Neural cell (in vitro differentiated cells): ENCODE measurements at regions not wholly inside any gene's neighbourhood (a gene's known extent, or its start where the extent isn't known, plus 50 kb on each side); places are given as distances from the start of the nearest gene placed in this dataset.

Source experiments
- H2AFZ ChIP-seq: fragments of 200-600, 300-800 bp; sonication (generic), shearing (Covaris generic); 2 replicates; pipeline ENCODE4 v1.6.0; 2014; ENCODE audit warnings: low read depth, mild to moderate bottlenecking, antibody characterized with exemption, low read length, moderate library complexity
- H3F3A ChIP-seq: fragments of 200-600 bp; shearing (Covaris generic); 2 replicates; pipeline ENCODE4 v1.6.1; 2016; ENCODE audit warnings: mild to moderate bottlenecking, moderate library complexity, mixed read lengths, antibody characterized with exemption, low read length; ENCODE audit not compliant: insufficient read depth, poor library complexity, severe bottlenecking
- H3K27ac ChIP-seq: fragments of 200-600, 300-800 bp; sonication (generic), shearing (Covaris generic); 2 replicates; pipeline ENCODE4 v1.5.1; 2014; ENCODE audit warnings: mild to moderate bottlenecking, low read length, moderate library complexity
- H3K27me3 ChIP-seq: fragments of 300-800, 200-600 bp; sonication (generic), shearing (Covaris generic); 2 replicates; pipeline ENCODE4 v1.6.0; 2014; ENCODE audit warnings: mild to moderate bottlenecking, low read depth, low read length, moderate library complexity; ENCODE audit not compliant: insufficient read depth
- H3K36me3 ChIP-seq: fragments of 300-800, 200-600 bp; sonication (generic), shearing (Covaris generic); 2 replicates; pipeline ENCODE4 v1.5.1; 2014; ENCODE audit warnings: mild to moderate bottlenecking, antibody characterized with exemption, low read length, moderate library complexity; ENCODE audit not compliant: insufficient read depth
- H3K4me2 ChIP-seq: fragments of 300-800, 200-600 bp; sonication (generic), shearing (Covaris generic); 2 replicates; pipeline ENCODE4 v1.6.0; 2014; ENCODE audit warnings: mild to moderate bottlenecking, low read length
- H3K4me3 ChIP-seq: fragments of 300-800, 200-600 bp; sonication (generic), shearing (Covaris generic); 2 replicates; pipeline ENCODE4 v1.5.1; 2014; ENCODE audit warnings: mild to moderate bottlenecking, low read length, moderate library complexity
- H3K79me2 ChIP-seq: fragments of 200-600 bp; shearing (Covaris generic); replicated peaks from 2 replicates; pipeline ENCODE4 v1.6.0; 2014; ENCODE audit warnings: mild to moderate bottlenecking, low read length, moderate library complexity; ENCODE audit not compliant: insufficient read depth
- H3K9ac ChIP-seq: fragments of 300-800, 200-600 bp; sonication (generic), shearing (Covaris generic); 2 replicates; pipeline ENCODE4 v1.6.1; 2016; ENCODE audit warnings: mild to moderate bottlenecking, low read length, mixed read lengths
- H3K9me2 ChIP-seq: fragments of 200-600 bp; shearing (Covaris generic); 2 replicates; pipeline ENCODE4 v1.6.1; 2016; ENCODE audit warnings: mild to moderate bottlenecking, low read length, mixed read lengths; ENCODE audit not compliant: insufficient read depth
- H3K9me3 ChIP-seq: fragments of 200-600, 300-800 bp; sonication (generic), shearing (Covaris generic); 2 replicates; pipeline ENCODE4 v1.6.1; 2016; ENCODE audit warnings: mild to moderate bottlenecking, mixed run types, low read length, moderate library complexity, mixed read lengths
- H4K20me1 ChIP-seq: fragments of 200-600 bp; shearing (Covaris generic); 2 replicates; pipeline ENCODE4 v1.6.1; 2016; ENCODE audit warnings: mild to moderate bottlenecking, mixed run types; ENCODE audit not compliant: insufficient read depth
- EP300 ChIP-seq: fragments of 450-650 bp; conservative IDR thresholded peaks from 2 replicates; pipeline ENCODE4 v1.6.1; 2014; ENCODE audit warnings: antibody characterized with exemption, mild to moderate bottlenecking, moderate library complexity; ENCODE audit not compliant: poor library complexity, severe bottlenecking
- EZH2 ChIP-seq: fragments of 200-600, 300-800 bp; shearing (Covaris generic), sonication (generic); IDR thresholded peaks from 2 replicates; pipeline ENCODE4 v1.6.1; 2014; ENCODE audit warnings: antibody characterized with exemption, low read length, borderline replicate concordance, mild to moderate bottlenecking; ENCODE audit not compliant: insufficient read depth, poor library complexity, severe bottlenecking
- MXI1 ChIP-seq: fragments of 450-650 bp; conservative IDR thresholded peaks from 2 replicates; pipeline ENCODE4 v1.6.1; 2014; ENCODE audit warnings: antibody characterized with exemption, mild to moderate bottlenecking; ENCODE audit not compliant: poor library complexity, severe bottlenecking
- POLR2AphosphoS5 ChIP-seq: IDR thresholded peaks from 2 replicates; pipeline ENCODE4 v1.6.1; 2012
- RAD21 ChIP-seq: fragments of 450-650 bp; conservative IDR thresholded peaks from 2 replicates; pipeline ENCODE4 v1.6.1; 2014; ENCODE audit warnings: antibody characterized with exemption, mild to moderate bottlenecking, moderate library complexity
- SMC3 ChIP-seq: fragments of 450-650 bp; conservative IDR thresholded peaks from 2 replicates; pipeline ENCODE4 v1.6.1; 2014; ENCODE audit warnings: antibody characterized with exemption, mild to moderate bottlenecking, moderate library complexity; ENCODE audit not compliant: poor library complexity
- TAF1 ChIP-seq: IDR thresholded peaks from 2 replicates; pipeline ENCODE4 v1.6.1; 2012; ENCODE audit warnings: low read depth
- TF ChIP-seq, protein P1 (sequence below): fragments of 450-650 bp; IDR thresholded peaks from 2 replicates; pipeline ENCODE4 v1.5.1; 2014; ENCODE audit warnings: antibody characterized with exemption, mild to moderate bottlenecking, moderate library complexity; ENCODE audit not compliant: poor library complexity, severe bottlenecking
- TF ChIP-seq, protein P2 (sequence below): IDR thresholded peaks from 2 replicates; pipeline ENCODE4 v1.6.1; 2012; ENCODE audit warnings: borderline replicate concordance

DNA sequence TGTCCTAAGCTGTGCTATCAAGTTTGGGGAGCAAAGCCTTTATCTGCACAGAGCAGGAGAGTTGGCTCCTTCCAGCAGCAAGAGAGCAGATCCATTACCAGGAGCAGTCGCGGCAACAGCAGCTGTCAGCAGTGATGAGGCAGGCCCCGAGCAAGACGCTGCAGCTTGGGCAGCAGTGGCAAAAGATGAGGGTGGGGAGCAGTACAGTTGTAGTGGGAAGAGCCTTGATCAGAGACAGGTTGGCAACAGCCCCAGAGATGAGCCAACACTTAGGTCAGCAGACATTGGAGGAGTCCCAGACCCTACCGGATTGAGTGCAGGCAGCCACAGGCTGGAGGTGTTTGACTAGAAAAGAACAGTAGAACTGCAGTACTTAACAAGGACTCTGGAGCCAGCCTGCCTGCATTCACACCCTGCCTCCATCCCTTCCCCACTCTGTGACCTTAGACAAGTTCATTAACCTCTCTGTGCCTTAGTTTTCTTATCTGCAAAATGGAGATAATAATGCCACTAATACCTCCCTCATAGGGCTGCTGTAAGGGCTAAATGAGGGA is 117.1 kb upstream of the SERTAD2 start:
- Histone ChIP-seq H3K4me2 (no peak overlapping the region), H3F3A (no peaks in the 10 kb centered on the region), H3K36me3 (no peaks in the 10 kb centered on the region), H3K27ac (no peak overlapping the region), H3K9ac (no peak overlapping the region), H3K27me3 (no peaks in the 10 kb centered on the region), H3K9me3 (no peaks in the 10 kb centered on the region), H3K9me2 (no peaks in the 10 kb centered on the region), H3K4me3 (no peak overlapping the region), H2AFZ (no peak overlapping the region), H3K79me2 (no peaks in the 10 kb centered on the region), H4K20me1 (no peaks in the 10 kb centered on the region)
- TF ChIP-seq, protein P1, sequence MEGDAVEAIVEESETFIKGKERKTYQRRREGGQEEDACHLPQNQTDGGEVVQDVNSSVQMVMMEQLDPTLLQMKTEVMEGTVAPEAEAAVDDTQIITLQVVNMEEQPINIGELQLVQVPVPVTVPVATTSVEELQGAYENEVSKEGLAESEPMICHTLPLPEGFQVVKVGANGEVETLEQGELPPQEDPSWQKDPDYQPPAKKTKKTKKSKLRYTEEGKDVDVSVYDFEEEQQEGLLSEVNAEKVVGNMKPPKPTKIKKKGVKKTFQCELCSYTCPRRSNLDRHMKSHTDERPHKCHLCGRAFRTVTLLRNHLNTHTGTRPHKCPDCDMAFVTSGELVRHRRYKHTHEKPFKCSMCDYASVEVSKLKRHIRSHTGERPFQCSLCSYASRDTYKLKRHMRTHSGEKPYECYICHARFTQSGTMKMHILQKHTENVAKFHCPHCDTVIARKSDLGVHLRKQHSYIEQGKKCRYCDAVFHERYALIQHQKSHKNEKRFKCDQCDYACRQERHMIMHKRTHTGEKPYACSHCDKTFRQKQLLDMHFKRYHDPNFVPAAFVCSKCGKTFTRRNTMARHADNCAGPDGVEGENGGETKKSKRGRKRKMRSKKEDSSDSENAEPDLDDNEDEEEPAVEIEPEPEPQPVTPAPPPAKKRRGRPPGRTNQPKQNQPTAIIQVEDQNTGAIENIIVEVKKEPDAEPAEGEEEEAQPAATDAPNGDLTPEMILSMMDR = no peak
- TF ChIP-seq EP300 (no peak), SMC3 (no peak), POLR2AphosphoS5 (no peak), MXI1 (no peak), EZH2 (no peak), TAF1 (no peak), RAD21 (no peak)
- TF ChIP-seq, protein P2, sequence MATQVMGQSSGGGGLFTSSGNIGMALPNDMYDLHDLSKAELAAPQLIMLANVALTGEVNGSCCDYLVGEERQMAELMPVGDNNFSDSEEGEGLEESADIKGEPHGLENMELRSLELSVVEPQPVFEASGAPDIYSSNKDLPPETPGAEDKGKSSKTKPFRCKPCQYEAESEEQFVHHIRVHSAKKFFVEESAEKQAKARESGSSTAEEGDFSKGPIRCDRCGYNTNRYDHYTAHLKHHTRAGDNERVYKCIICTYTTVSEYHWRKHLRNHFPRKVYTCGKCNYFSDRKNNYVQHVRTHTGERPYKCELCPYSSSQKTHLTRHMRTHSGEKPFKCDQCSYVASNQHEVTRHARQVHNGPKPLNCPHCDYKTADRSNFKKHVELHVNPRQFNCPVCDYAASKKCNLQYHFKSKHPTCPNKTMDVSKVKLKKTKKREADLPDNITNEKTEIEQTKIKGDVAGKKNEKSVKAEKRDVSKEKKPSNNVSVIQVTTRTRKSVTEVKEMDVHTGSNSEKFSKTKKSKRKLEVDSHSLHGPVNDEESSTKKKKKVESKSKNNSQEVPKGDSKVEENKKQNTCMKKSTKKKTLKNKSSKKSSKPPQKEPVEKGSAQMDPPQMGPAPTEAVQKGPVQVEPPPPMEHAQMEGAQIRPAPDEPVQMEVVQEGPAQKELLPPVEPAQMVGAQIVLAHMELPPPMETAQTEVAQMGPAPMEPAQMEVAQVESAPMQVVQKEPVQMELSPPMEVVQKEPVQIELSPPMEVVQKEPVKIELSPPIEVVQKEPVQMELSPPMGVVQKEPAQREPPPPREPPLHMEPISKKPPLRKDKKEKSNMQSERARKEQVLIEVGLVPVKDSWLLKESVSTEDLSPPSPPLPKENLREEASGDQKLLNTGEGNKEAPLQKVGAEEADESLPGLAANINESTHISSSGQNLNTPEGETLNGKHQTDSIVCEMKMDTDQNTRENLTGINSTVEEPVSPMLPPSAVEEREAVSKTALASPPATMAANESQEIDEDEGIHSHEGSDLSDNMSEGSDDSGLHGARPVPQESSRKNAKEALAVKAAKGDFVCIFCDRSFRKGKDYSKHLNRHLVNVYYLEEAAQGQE = no peak

GRCh38 chr2:64771737-64772136 is 118.0 kb upstream of the SERTAD2 start:
- H3K9me2 ChIP-seq = no peaks in the 10 kb centered on the region
- no peak overlapping the region for H3K27ac ChIP-seq
- no peak overlapping the region for H3K4me3 ChIP-seq
- no peak overlapping the region for H2AFZ ChIP-seq
- no peaks in the 10 kb centered on the region for H3K27me3 ChIP-seq
- no peaks in the 10 kb centered on the region for H3F3A ChIP-seq
- TF ChIP-seq, protein P2 = no peak
- TF ChIP-seq POLR2AphosphoS5 (no peak), TAF1 (no peak), EZH2 (no peak), RAD21 (no peak), SMC3 (no peak), MXI1 (no peak), EP300 (no peak)
- TF ChIP-seq, protein P1 = no peak
- H3K36me3 ChIP-seq = no peaks in the 10 kb centered on the region
- H3K4me2 ChIP-seq = no peak overlapping the region
- no peak overlapping the region for H3K9ac ChIP-seq
- H3K9me3 ChIP-seq = no peaks in the 10 kb centered on the region
- no peaks in the 10 kb centered on the region for H4K20me1 ChIP-seq
- H3K79me2 ChIP-seq = no peaks in the 10 kb centered on the region
